Occipital lobe (tissue), 1 donor: ENCODE measurements at regions not wholly inside any gene's neighbourhood (a gene's known extent, or its start where the extent isn't known, plus 50 kb on each side); places are given as distances from the start of the nearest gene placed in this dataset.

Source experiments
- DNase-seq: peaks from one replicate; lab custom pipeline; 2025; lab: John Stamatoyannopoulos, UW

- DNase-seq: no peak
Observed at GRCh38 chr13:104805346-104805745, 1730.1 kb downstream of the EFNB2 start.

- DNase-seq: no peak
Observed at GRCh38 chr13:104799152-104799551, 1732.9 kb upstream of the SLC10A2 start.

- no peak for DNase-seq
Observed at GRCh38 chr13:104798486-104798885, 1732.3 kb upstream of the SLC10A2 start.

GRCh38 chr13:104796581-104796980 lies 1730.4 kb upstream of the SLC10A2 start:
- DNase-seq: no peak

- no peak for DNase-seq
Observed at GRCh38 chr13:104785952-104786351, 1719.7 kb upstream of the SLC10A2 start.

GRCh38 chr13:104784891-104785290 lies 1718.7 kb upstream of the SLC10A2 start:
- DNase-seq: no peak

- DNase-seq: no peak
Observed at GRCh38 chr13:104782741-104783140, 1716.5 kb upstream of the SLC10A2 start.

- DNase-seq: no peak
Observed at GRCh38 chr13:104779311-104779993, 1713.2 kb upstream of the SLC10A2 start.

- DNase-seq: no peak
Observed at GRCh38 chr13:104773775-104774174, 1707.6 kb upstream of the SLC10A2 start.

GRCh38 chr13:104769545-104769944 lies 1703.3 kb upstream of the SLC10A2 start:
- DNase-seq: no peak

- no peak for DNase-seq
Observed at GRCh38 chr13:104766319-104766718, 1700.1 kb upstream of the SLC10A2 start.

- no peak for DNase-seq
Observed at GRCh38 chr13:104764600-104764999, 1698.4 kb upstream of the SLC10A2 start.

- DNase-seq: no peak
Observed at GRCh38 chr13:104759069-104759468, 1692.9 kb upstream of the SLC10A2 start.

GRCh38 chr13:104757712-104758111 lies 1691.5 kb upstream of the SLC10A2 start:
- DNase-seq: no peak

GRCh38 chr13:104750377-104750776 lies 1684.2 kb upstream of the SLC10A2 start:
- no peak for DNase-seq

GRCh38 chr13:104740641-104741222 lies 1674.5 kb upstream of the SLC10A2 start:
- DNase-seq: no peak

GRCh38 chr13:104737713-104738112 lies 1671.5 kb upstream of the SLC10A2 start:
- DNase-seq: no peak

- no peak for DNase-seq
Observed at GRCh38 chr13:104733427-104733826, 1667.2 kb upstream of the SLC10A2 start.

- DNase-seq: no peak
Observed at GRCh38 chr13:104715111-104715510, 1648.9 kb upstream of the SLC10A2 start.

GRCh38 chr13:104705031-104705750 lies 1639.0 kb upstream of the SLC10A2 start:
- no peak for DNase-seq

GRCh38 chr13:104701591-104701990 lies 1635.4 kb upstream of the SLC10A2 start:
- no peak for DNase-seq

- no peak for DNase-seq
Observed at GRCh38 chr13:104694397-104694796, 1628.2 kb upstream of the SLC10A2 start.

- DNase-seq: no peak
Observed at GRCh38 chr13:104693126-104693525, 1626.9 kb upstream of the SLC10A2 start.
